K562 (cell line): ENCODE measurements at regions not wholly inside any gene's neighbourhood (a gene's known extent, or its start where the extent isn't known, plus 50 kb on each side); places are given as distances from the start of the nearest gene placed in this dataset.

Experiments
- GATAD2A ChIP-seq: fragments of 450-650 bp; IDR thresholded peaks from 2 replicates; pipeline ENCODE4 v1.6.1; 2017
- POLR2A ChIP-seq: fragments of 450-650 bp; conservative IDR thresholded peaks from 2 replicates; pipeline ENCODE4 v1.6.1; 2016
- SIN3A ChIP-seq, 2 experiments: fragments of 150-350 bp in 1 of 2; IDR thresholded peaks; 2 replicates each; pipeline ENCODE4 v1.6.1; 2011 to 2016; ENCODE audit warnings: borderline replicate concordance in 2 of 2, low read depth in 2 of 2, low read length in 2 of 2, mild to moderate bottlenecking in 2 of 2, moderate library complexity in 2 of 2; ENCODE audit not compliant: control insufficient read depth in 1 of 2
- SMARCC2 ChIP-seq: fragments of 450-650 bp; IDR thresholded peaks from 2 replicates; pipeline ENCODE4 v1.6.1; 2017; ENCODE audit warnings: antibody characterized with exemption, moderate library complexity, mild to moderate bottlenecking, low read depth

DNA sequence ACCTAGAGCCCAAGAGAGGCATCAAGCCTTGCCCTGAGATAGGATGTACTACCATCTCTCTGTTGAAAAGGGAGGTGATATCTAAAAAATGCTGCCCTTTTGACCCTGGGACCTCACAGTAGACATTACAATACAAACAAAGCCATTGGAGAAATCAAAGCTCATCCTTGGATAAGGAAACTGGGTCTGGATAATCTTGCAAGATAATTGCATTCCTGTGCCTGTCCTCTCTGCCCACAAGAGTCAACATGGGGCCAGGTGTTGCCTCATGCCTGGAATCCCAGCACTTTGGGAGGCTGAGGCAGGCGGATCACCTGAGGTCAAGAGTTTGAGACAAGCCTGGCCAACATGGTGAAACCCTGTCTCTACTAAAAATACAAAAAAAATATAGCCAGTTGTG, 57.3 kb upstream of the DLG1 start:
- no peak for TF ChIP-seq POLR2A
- no peak for TF ChIP-seq GATAD2A
- no peak for TF ChIP-seq SIN3A (IDR thresholded peaks at IDR 0.05; ENCODE audit: borderline replicate concordance in 2 of 2, control insufficient read depth in 1 of 2, low read depth in 2 of 2, low read length in 2 of 2)
- no peak for TF ChIP-seq SMARCC2
